HCT116 (cell line): ENCODE measurements at regions not wholly inside any gene's neighbourhood (a gene's known extent, or its start where the extent isn't known, plus 50 kb on each side); places are given as distances from the start of the nearest gene placed in this dataset.

Experiments used
- ATAC-seq: fragments of 200-7000 bp; cut with Tn5 transposase; 2 replicates; pipeline ENCODE4 v1.9.1; 2020; ENCODE audit warnings: mild to moderate bottlenecking, moderate library complexity
- BruUV-seq: library from RNA; stranded (reverse); fragments of 400-500 nt; replicated peaks from 2 replicates; lab custom pipeline; 2021; lab: Mats Ljungman, UMichigan
- CTCF ChIA-PET: fragments of 300-600 bp; sonication (Branson Sonifier 250); formaldehyde crosslinking; loops from one replicate; lab custom pipeline; 2021; ENCODE audit warnings: antibody characterized with exemption; lab: Charles Lee
- POLR2A ChIA-PET: fragments of 300-600, 350-600 bp; sonication (Branson Sonifier 250); formaldehyde crosslinking; loops from one replicate; lab custom pipeline; 2021; ENCODE audit warnings: antibody characterized with exemption; lab: Charles Lee
- RAD21 ChIA-PET, 2 experiments: fragments of 300-600 bp; sonication (Branson Sonifier 250); formaldehyde crosslinking; loops; one replicate each; lab custom pipeline; 2023; ENCODE audit warnings: low total read pairs in 2 of 2; ENCODE audit not compliant: uncharacterized antibody in 2 of 2, unreplicated experiment in 2 of 2, low non-redundant PET in 1 of 2; lab: Charles Lee
- DNase-seq: peaks from one replicate; pipeline ENCODE4 v3.0.0-alpha.2; 2010; ENCODE audit warnings: low read depth, low spot score
- H2AFZ ChIP-seq: fragments of 200-600 bp; shearing (Covaris generic), sonication (generic); 2 replicates; pipeline ENCODE4 v1.6.1; 2017; ENCODE audit warnings: low read depth, mixed run types, mixed read lengths, antibody characterized with exemption, low read length; ENCODE audit not compliant: poor library complexity, severe bottlenecking
- H3K27ac ChIP-seq: 2 replicates; pipeline ENCODE4 v1.5.1; 2012; ENCODE audit warnings: low read depth, low read length
- H3K27me3 ChIP-seq: fragments of 200-600 bp; sonication (generic); 2 replicates; pipeline ENCODE4 v1.6.1; 2016; ENCODE audit warnings: mixed run types, low read length, mixed read lengths; ENCODE audit not compliant: insufficient read depth
- H3K36me3 ChIP-seq, 2 experiments: fragments of 200-500 bp in 1 of 2; fragments of 200-600 bp in 1 of 2; sonication (Bioruptor generic) in 1 of 2; sonication (generic) in 1 of 2; 2 replicates each; pipeline versions ENCODE4 v1.5.1 to v1.6.1; 2014 to 2016; ENCODE audit warnings: low read length in 2 of 2, inconsistent platforms in 1 of 2, mixed read lengths in 1 of 2, mixed run types in 1 of 2; ENCODE audit not compliant: insufficient read depth in 2 of 2, control insufficient read depth in 1 of 2
- H3K4me1 ChIP-seq, 2 experiments: fragments of 200-600 bp in 1 of 2; sonication (generic) in 1 of 2; 2 replicates each; pipeline versions ENCODE4 v1.5.1 to v1.6.1; 2012 to 2017; ENCODE audit warnings: low read length in 2 of 2, inconsistent platforms in 1 of 2, mild to moderate bottlenecking in 1 of 2, mixed read lengths in 1 of 2, mixed run types in 1 of 2, moderate library complexity in 1 of 2; ENCODE audit not compliant: insufficient read depth in 2 of 2, control insufficient read depth in 1 of 2
- H3K4me2 ChIP-seq: fragments of 200-600 bp; sonication (generic); 2 replicates; pipeline ENCODE4 v1.6.1; 2017; ENCODE audit warnings: mixed run types, low read length, mixed read lengths
- H3K4me3 ChIP-seq, 2 experiments: fragments of 200-600 bp in 1 of 2; sonication (generic) in 1 of 2; replicated peaks in 1 of 2; 2 replicates each; pipeline ENCODE4 v1.5.1; 2011 to 2016; ENCODE audit warnings: low read length in 2 of 2, control low read depth in 1 of 2, low read depth in 1 of 2, mild to moderate bottlenecking in 1 of 2, mixed read lengths in 1 of 2, mixed run types in 1 of 2
- H3K79me2 ChIP-seq: fragments of 200-600 bp; sonication (generic); 2 replicates; pipeline ENCODE4 v1.6.1; 2017; ENCODE audit warnings: mild to moderate bottlenecking, mixed run types, low read length, moderate library complexity, mixed read lengths; ENCODE audit not compliant: insufficient read depth
- H3K9ac ChIP-seq: fragments of 200-600 bp; sonication (generic); 2 replicates; pipeline ENCODE4 v1.6.1; 2016; ENCODE audit warnings: low read length, mixed read lengths
- H3K9me2 ChIP-seq: fragments of 200-600 bp; sonication (generic), shearing (Covaris generic); 2 replicates; pipeline ENCODE4 v1.6.1; 2017; ENCODE audit warnings: mixed run types, mild to moderate bottlenecking, moderate library complexity; ENCODE audit not compliant: insufficient read depth
- H3K9me3 ChIP-seq, 2 experiments: fragments of 200-500 bp in 1 of 2; fragments of 200-600 bp in 1 of 2; sonication (Bioruptor generic) in 1 of 2; sonication (generic) in 1 of 2; 2 replicates each; pipeline ENCODE4 v1.6.1; 2014 to 2017; ENCODE audit warnings: low read length in 2 of 2, mixed read lengths in 2 of 2, inconsistent platforms in 1 of 2, low read depth in 1 of 2, mild to moderate bottlenecking in 1 of 2, mixed run types in 1 of 2, moderate library complexity in 1 of 2; ENCODE audit not compliant: control insufficient read depth in 1 of 2, insufficient read depth in 1 of 2
- H4K20me1 ChIP-seq: fragments of 200-600 bp; sonication (generic), shearing (Covaris generic); 2 replicates; pipeline ENCODE4 v1.6.1; 2017; ENCODE audit warnings: mixed run types, mild to moderate bottlenecking, moderate library complexity; ENCODE audit not compliant: insufficient read depth
- CTCF ChIP-seq, 3 experiments: fragments of 200-600 bp in 1 of 3; sonication (generic) in 1 of 3; IDR thresholded peaks in 2 of 3; conservative IDR thresholded peaks in 1 of 3; 2 replicates each; pipeline ENCODE4 v1.5.1; 2012 to 2017; ENCODE audit warnings: low read depth in 2 of 3, low read length in 2 of 3, antibody characterized with exemption in 1 of 3, borderline replicate concordance in 1 of 3, control low read depth in 1 of 3, mild to moderate bottlenecking in 1 of 3, mixed read lengths in 1 of 3, mixed run types in 1 of 3, moderate library complexity in 1 of 3; ENCODE audit not compliant: insufficient read depth in 1 of 3
- ELF1 ChIP-seq: IDR thresholded peaks from 2 replicates; pipeline ENCODE4 v1.6.1; 2012; ENCODE audit warnings: low read depth, borderline replicate concordance
- MAX ChIP-seq: IDR thresholded peaks from 2 replicates; pipeline ENCODE4 v1.6.1; 2012
- REST ChIP-seq: IDR thresholded peaks from 2 replicates; pipeline ENCODE4 v1.6.1; 2012; ENCODE audit warnings: low read depth
- SRF ChIP-seq: IDR thresholded peaks from 2 replicates; pipeline ENCODE4 v1.6.1; 2012; ENCODE audit warnings: low read depth
- ZBTB33 ChIP-seq: IDR thresholded peaks from 2 replicates; pipeline ENCODE4 v1.6.1; 2011; ENCODE audit warnings: mild to moderate bottlenecking, low read length, moderate library complexity; ENCODE audit not compliant: insufficient replicate concordance; ENCODE audit errors: extremely low read depth
- intact Hi-C: fragments of 100-400 bp; cut with micrococcal nuclease; formaldehyde crosslinking; loops from 2 replicates; pipeline ENCODE4 v1.10.0; 2022

GRCh38 chr20:24045621-24046318 lies 57.2 kb upstream of the GGTLC1 start:
- Histone ChIP-seq H3K27me3 (no peaks in the 10 kb centered on the region), H3K36me3 (no peaks in the 10 kb centered on the region), H3K4me2 (no peak overlapping the region)
- intact Hi-C loops = no loop called here
- no TSS peak for BruUV-seq
- POLR2A ChIA-PET = no interaction called here
- ATAC-seq (no peak), DNase-seq (no peak)
- RAD21 ChIA-PET = no interaction called here
- CTCF ChIA-PET = no interaction called here
- no peak for TF ChIP-seq MAX
- TF ChIP-seq CTCF (IDR thresholded peaks at IDR 0.05 in 2 of 3, conservative IDR thresholded peaks at IDR 0.05 in 1 of 3; ENCODE audit: borderline replicate concordance in 1 of 3, insufficient read depth in 1 of 3, low read depth in 2 of 3, low read length in 2 of 3) = no peak
- TF ChIP-seq SRF = no peak
- no peak for TF ChIP-seq ELF1
- TF ChIP-seq ZBTB33 = no peak
- TF ChIP-seq REST = no peak
- TF ChIP-seq, all 23 proteins: peak for 0
- no peak overlapping the region for H3K9ac ChIP-seq
- no peaks in the 10 kb centered on the region for H3K79me2 ChIP-seq
- no peak overlapping the region for H2AFZ ChIP-seq
- H3K4me3 ChIP-seq = no peak overlapping the region
- H3K9me2 ChIP-seq = no peaks in the 10 kb centered on the region
- no peaks in the 10 kb centered on the region for H3K4me1 ChIP-seq
- H3K27ac ChIP-seq = no peak overlapping the region
- no peaks in the 10 kb centered on the region for H4K20me1 ChIP-seq
- no peaks in the 10 kb centered on the region for H3K9me3 ChIP-seq
